Erythroblast (primary cell): ENCODE measurements at regions not wholly inside any gene's neighbourhood (a gene's known extent, or its start where the extent isn't known, plus 50 kb on each side); places are given as distances from the start of the nearest gene placed in this dataset.

Experiments
- DNase-seq, 2 experiments: peaks; one replicate each; lab custom pipeline; 2025; lab: John Stamatoyannopoulos, UW
- GATA1 ChIP-seq: IDR thresholded peaks from 2 replicates; pipeline ENCODE4 v1.6.1; 2011; ENCODE audit warnings: low read depth, mild to moderate bottlenecking, control low read depth, low read length, moderate library complexity
- POLR2A ChIP-seq: IDR thresholded peaks from 2 replicates; pipeline ENCODE4 v1.6.1; 2011; ENCODE audit warnings: mild to moderate bottlenecking, low read length

DNA sequence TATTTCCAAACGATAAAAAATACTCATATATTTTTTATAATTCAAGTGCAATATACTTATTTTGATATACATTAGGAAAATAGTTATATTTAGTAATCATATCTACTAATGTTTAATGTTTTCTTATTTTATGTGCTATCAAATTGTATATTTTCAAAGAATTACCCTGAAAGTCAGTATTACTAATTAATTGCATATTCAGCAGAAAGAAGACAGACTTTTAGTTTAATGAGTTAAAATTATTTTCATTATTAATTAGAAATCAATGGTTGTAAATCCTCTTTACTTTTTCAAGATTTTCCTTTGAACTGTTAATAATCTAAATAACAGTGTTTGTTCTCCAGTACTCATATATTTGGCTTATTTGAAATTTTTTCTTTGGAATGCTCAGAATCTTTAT is 181.3 kb upstream of the NDST4 start:
- no peak for DNase-seq
- TF ChIP-seq GATA1, result no peak
- no peak for TF ChIP-seq POLR2A

GRCh38 chr4:115293093-115293462 is 179.7 kb upstream of the NDST4 start:
- TF ChIP-seq GATA1 (no peak), POLR2A (no peak)
- no peak for DNase-seq

GRCh38 chr4:115292320-115293092 is 179.1 kb upstream of the NDST4 start:
- DNase-seq, result no peak

DNA sequence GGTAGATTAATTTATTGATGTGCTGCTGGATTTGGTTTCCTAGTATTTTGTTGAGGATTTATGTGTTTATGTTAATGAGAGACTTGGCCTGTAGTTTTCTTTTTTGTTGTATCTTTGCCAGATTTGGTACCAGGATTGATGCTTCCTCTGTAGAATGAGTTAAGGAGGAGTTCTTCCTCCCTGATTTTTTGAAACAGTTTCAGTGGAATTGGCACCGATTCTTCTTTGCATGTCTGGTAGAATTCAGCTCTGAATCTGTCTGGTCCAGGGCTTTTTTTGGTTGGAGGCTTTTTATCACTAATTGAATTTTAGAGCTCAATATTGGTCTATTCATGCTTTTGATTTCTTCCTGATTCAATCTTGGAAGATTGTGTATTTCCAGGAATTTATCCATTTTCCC is 174.0 kb upstream of the NDST4 start:
- no peak for DNase-seq
- TF ChIP-seq POLR2A, result no peak
- TF ChIP-seq GATA1, result no peak

More at GRCh38 chr4:115292320-115293092, 179.1 kb upstream of the NDST4 start:
- TF ChIP-seq GATA1 (no peak), POLR2A (no peak)

GRCh38 chr4:115279330-115279729 is 165.9 kb upstream of the NDST4 start:
- no peak for TF ChIP-seq GATA1
- no peak for TF ChIP-seq POLR2A
- no peak for DNase-seq

- TF ChIP-seq POLR2A, result no peak
- DNase-seq, result no peak
These were observed 165.4 kb upstream of the NDST4 start for GRCh38 chr4:115278830-115279229.

DNA sequence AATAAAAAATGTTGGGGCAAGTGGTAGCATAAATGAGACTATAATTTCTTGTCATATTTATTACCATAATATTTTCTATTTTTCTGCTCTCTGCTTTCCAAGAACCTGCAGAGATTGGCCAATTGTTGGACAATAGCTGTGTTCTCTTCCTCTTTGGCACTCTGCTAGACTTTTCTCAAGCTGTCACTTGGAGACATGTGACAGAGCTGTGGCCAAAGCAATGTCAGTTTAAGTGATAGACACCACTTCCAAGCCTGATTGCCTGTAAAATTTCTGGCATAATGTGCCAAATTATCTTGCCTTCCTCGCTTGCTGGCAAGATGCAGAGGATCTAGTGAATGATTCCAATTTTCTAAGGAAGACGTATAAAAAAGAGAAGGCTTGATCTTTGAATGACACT is 162.2 kb upstream of the NDST4 start:
- DNase-seq, result no peak
- TF ChIP-seq POLR2A, result no peak
- TF ChIP-seq GATA1, result no peak

DNA sequence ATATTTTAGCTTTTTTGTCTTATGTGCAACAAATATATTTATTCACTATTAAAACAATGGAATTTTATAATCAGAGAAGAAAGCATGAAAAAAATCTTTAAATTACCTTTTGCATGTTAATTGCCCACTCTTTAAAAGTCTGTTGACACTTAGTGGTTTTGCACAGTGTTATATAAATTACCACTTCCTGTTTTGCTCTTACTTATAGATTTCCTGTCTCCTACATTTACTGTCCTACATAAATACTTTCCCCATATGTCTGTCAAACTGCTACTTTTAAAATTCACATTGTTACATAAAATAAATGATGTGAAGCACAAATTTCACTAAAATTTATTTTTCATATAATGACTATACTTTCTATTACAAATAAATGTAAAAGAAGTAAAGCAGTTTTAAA is 161.1 kb upstream of the NDST4 start:
- DNase-seq, result no peak
- TF ChIP-seq POLR2A (no peak), GATA1 (no peak)

- DNase-seq, result no peak
- no peak for TF ChIP-seq GATA1
- TF ChIP-seq POLR2A, result no peak
These were observed 159.2 kb upstream of the NDST4 start for GRCh38 chr4:115272594-115272993.

DNA sequence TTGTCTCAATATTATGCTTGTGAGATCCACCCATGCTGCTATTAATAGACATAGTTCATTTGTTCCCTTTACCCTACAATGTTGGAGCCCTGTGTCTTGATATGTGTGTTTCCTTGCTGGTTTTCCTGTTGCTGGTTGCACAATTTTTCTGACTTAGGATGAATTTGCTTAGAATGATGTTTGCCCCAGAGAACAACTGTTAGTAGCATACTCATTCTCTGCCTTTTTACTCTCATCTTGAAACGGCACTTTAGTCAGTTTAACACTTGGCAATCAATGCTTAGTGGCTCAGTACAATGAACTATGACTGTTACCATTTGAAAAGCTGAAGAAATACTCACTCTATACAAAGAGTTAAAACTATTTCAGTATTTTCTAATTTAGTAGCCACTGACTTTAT is 158.8 kb upstream of the NDST4 start:
- TF ChIP-seq GATA1 (no peak), POLR2A (no peak)

DNA sequence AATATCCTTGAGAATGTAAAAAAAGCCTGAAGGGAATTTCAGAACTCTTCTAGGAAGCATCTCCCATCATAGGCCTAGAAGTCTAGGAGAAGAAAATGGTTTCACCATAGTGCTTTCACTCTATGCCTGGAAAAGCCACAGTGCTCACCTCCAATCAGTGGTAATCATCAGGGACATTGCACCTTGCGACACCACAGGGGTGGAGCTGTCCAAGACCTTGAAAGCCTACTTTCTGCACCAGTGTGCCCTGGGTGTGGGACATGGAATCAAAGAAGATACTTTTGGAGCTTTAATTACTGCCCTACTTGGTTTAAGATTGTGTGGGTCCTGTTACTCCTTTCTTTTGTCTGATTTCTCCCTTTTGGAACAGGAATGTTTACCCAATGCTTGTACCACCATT is 146.8 kb upstream of the NDST4 start:
- no peak for DNase-seq
- no peak for TF ChIP-seq POLR2A
- TF ChIP-seq GATA1, result no peak

More for the DNA sequence above, 158.8 kb upstream of the NDST4 start:
- DNase-seq, result no peak

- no peak for DNase-seq
- TF ChIP-seq POLR2A (no peak), GATA1 (no peak)
These were observed 146.2 kb upstream of the NDST4 start for GRCh38 chr4:115259642-115260041.

GRCh38 chr4:115249808-115250207 is 136.4 kb upstream of the NDST4 start:
- TF ChIP-seq GATA1 (no peak), POLR2A (no peak)
- DNase-seq, result no peak

GRCh38 chr4:115234405-115235093 is 121.1 kb upstream of the NDST4 start:
- TF ChIP-seq POLR2A (no peak), GATA1 (no peak)
- DNase-seq, result peak in 1 of 2 experiments; percentile 13

DNA sequence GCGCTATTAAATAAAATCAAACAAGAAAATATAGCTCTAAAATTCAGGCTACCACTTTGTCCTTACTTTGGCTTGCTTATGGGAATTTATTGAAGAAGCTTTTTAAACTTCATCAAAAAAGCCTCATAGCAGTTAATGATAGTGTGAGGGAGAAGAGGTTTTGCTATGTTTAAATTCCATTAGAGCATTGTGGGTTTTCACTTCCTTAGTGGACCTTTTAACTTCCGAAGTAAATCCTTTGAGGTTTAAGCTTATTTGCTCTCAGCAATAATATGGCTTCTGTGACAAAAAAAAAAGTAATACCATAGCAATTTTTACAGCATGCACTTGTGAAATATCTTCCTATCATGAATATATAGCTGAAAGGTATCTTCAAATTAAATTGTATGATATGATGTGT is 120.2 kb upstream of the NDST4 start:
- DNase-seq, result no peak
- TF ChIP-seq GATA1, result no peak
- no peak for TF ChIP-seq POLR2A
